ENCODE measurements at regions not wholly inside any gene's neighbourhood (a gene's known extent, or its start where the extent isn't known, plus 50 kb on each side); places are given as distances from the start of the nearest gene placed in this dataset.

DNA sequence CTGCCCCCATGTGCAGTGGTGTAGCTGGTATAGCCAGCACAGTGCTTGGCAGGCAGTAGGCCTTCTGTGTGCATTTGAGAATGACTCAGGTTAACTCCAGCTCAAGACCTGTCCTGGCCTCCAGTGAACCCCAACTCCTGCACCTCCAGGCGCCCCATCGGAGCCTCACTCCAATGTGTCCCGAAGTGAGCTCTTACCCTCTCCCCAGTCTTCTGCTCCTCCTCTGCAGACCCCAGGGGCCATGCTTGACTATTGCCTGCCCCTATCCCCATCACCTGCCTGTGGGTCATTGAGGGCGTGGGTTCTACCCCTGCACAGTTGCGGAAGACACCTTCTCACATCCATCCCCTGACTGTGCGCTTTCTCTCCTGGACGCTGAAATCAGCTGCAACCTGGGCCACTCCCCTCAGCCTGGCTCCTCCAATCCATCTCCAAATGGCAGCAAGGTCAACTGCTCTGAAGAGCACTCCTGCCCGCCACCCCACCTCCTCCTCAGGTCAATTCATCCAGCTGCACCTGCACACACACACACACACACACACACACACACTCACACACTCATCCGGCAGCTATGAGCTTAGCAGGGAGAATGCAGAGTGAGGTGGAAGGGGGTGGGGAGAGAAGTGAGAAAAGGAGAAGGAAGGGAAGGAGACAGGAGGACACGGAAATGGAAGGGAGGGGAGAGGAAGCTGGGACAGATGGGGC is 130.3 kb upstream of the GLI2 start:
- TF ChIP-seq CTCF (conservative IDR thresholded peaks at IDR 0.05; ENCODE audit: low read depth, low read length) (no peak), EZH2 (IDR thresholded peaks at IDR 0.05; ENCODE audit: borderline replicate concordance, low read depth, low read length, poor library complexity, severe bottlenecking) (no peak)
